HL-60 (cell line): ENCODE measurements at regions not wholly inside any gene's neighbourhood (a gene's known extent, or its start where the extent isn't known, plus 50 kb on each side); places are given as distances from the start of the nearest gene placed in this dataset.

Source experiments
- DNase-seq, 2 experiments: peaks; one replicate each; pipeline ENCODE4 v3.0.0-alpha.2; 2010 to 2020; ENCODE audit warnings: low read depth in 1 of 2, low spot score in 1 of 2
- H3K27ac ChIP-seq: fragments of 250-450 bp; sonication (Bioruptor Pico); replicated peaks from 2 replicates; pipeline ENCODE4 v1.5.1; 2020; ENCODE audit warnings: mild to moderate bottlenecking, moderate library complexity
- H3K27me3 ChIP-seq: fragments of 250-450 bp; sonication (Bioruptor Pico); 2 replicates; pipeline ENCODE4 v1.5.1; 2021; ENCODE audit warnings: mild to moderate bottlenecking, moderate library complexity; ENCODE audit not compliant: insufficient read depth, poor library complexity, severe bottlenecking
- H3K4me3 ChIP-seq: replicated peaks from 2 replicates; pipeline ENCODE4 v1.5.1; 2011; ENCODE audit warnings: mild to moderate bottlenecking, control low read depth, low read length; ENCODE audit not compliant: insufficient read depth
- CTCF ChIP-seq: IDR thresholded peaks from one replicate; pipeline ENCODE4 v1.5.1; 2011; ENCODE audit warnings: low read length, control low read depth, inconsistent platforms; ENCODE audit not compliant: insufficient read depth
- GABPA ChIP-seq: IDR thresholded peaks from 2 replicates; pipeline ENCODE4 v1.6.1; 2012; ENCODE audit warnings: low read depth
- POLR2AphosphoS5 ChIP-seq: IDR thresholded peaks from 2 replicates; pipeline ENCODE4 v1.6.1; 2012; ENCODE audit warnings: low read depth
- REST ChIP-seq: IDR thresholded peaks from 2 replicates; pipeline ENCODE4 v1.6.1; 2012; ENCODE audit warnings: low read depth; ENCODE audit not compliant: insufficient replicate concordance
- SPI1 ChIP-seq: IDR thresholded peaks from 2 replicates; pipeline ENCODE4 v1.6.1; 2012; ENCODE audit warnings: low read depth, mild to moderate bottlenecking, borderline replicate concordance

- Histone ChIP-seq H3K27ac (no peak overlapping the region), H3K4me3 (no peak overlapping the region), H3K27me3 (no peaks in the 10 kb centered on the region)
- DNase-seq, result no peak
- no peak for TF ChIP-seq CTCF
- TF ChIP-seq GABPA, result no peak
- TF ChIP-seq POLR2AphosphoS5, result no peak
- no peak for TF ChIP-seq SPI1
- no peak for TF ChIP-seq REST
Measured at GRCh38 chr1:191577213-191577612, 581.0 kb upstream of the RGS18 start.

- TF ChIP-seq SPI1 (no peak), GABPA (no peak), CTCF (no peak), REST (no peak), POLR2AphosphoS5 (no peak)
- no peak overlapping the region for H3K4me3 ChIP-seq
- no peak overlapping the region for H3K27ac ChIP-seq
- DNase-seq, result no peak
- no peaks in the 10 kb centered on the region for H3K27me3 ChIP-seq
Measured at GRCh38 chr1:191578281-191578680, 580.0 kb upstream of the RGS18 start.

DNA sequence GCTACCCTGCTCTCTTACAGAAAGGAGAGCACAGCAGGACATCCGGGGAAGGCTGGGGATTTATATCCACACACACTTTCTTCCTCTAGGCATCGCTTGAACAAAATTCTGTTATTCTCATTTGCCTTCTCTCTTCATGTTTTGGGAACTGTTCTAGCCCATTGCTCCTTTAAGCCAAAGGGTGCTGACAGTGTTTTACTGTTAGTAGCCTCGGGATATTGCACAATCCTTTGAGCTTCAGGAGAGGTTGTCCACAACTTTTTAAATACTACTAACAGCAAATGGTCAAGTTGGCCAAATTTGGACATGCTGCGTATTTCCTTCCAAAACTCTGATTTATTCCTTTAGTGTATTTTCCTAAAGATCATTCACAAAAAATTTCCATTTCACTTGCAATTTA is 579.2 kb upstream of the RGS18 start:
- TF ChIP-seq SPI1 (no peak), POLR2AphosphoS5 (no peak), GABPA (no peak), REST (no peak), CTCF (no peak)
- Histone ChIP-seq H3K4me3 (no peak overlapping the region), H3K27ac (no peak overlapping the region), H3K27me3 (no peaks in the 10 kb centered on the region)
- no peak for DNase-seq
